ENCODE measurements at regions not wholly inside any gene's neighbourhood (a gene's known extent, or its start where the extent isn't known, plus 50 kb on each side); places are given as distances from the start of the nearest gene placed in this dataset.

DNA sequence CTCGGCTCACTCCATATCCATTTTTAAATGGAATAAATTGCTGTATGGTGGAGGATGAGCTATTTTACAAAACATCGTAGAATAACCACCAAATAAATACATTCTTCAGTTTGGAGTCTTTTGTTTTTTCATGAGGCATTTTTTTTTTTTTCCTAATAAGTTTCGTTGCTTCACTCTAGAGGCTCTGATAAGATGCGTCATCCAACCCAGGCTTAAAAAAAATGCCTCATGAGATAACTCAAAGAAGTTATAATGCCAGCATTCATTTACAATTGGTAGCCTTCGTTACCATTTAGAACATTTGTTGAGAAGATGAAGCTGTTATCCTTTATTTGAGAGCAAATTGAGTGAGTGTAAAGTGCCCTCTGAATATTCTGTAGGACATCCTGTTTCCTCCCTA, 172.2 kb upstream of the CENPE start:
- ChIA-PET CTCF (no interaction called here), POLR2A (no interaction called here)
- Mint-ChIP-seq H3K4me3 (no peak overlapping the region), H3K4me1 (no peaks in the 10 kb centered on the region), H3K27ac (no peak overlapping the region), H3K27me3 (no peaks in the 10 kb centered on the region), H3K36me3 (ENCODE audit: low read depth) (no peaks in the 10 kb centered on the region), H3K9me3 (ENCODE audit: low read depth) (no peaks in the 10 kb centered on the region)
- intact Hi-C loops (cut with DNase I, micrococcal nuclease): no loop called here
- ATAC-seq: no peak
- no peak for DNase-seq

DNA sequence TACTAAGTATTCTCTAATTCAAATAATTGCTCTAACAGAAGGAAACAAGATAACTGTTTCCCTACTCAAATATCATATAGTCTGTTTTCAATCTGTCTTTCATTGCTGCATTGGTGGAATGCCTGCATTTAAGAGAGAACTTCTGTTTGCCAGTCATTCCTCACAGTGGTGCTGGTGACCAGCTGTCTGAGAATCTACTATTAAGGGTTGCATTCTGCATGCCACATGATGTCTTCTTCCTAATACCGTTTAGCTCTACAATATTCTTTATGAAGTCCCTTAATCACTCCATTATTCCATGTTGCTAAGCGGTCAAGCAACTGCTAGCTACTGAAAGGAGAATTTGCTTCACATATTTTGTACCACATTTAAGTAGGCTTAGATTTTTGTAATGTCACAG, 167.1 kb upstream of the CENPE start:
- intact Hi-C loops (cut with DNase I, micrococcal nuclease): no loop called here
- CTCF ChIA-PET: interaction anchor here (0.6 to 0.7 kb wide), 2 partner anchors 39 to 178 kb away, joined by 3 read pairs; no protein-coding TSS in a partner anchor
- H3K27ac Mint-ChIP-seq: no peak overlapping the region
- no peaks in the 10 kb centered on the region for H3K4me1 Mint-ChIP-seq
- peaks cover 8% of the 10 kb centered on the region for H3K9me3 Mint-ChIP-seq (ENCODE audit: low read depth)
- no peak for DNase-seq
- no peaks in the 10 kb centered on the region for H3K36me3 Mint-ChIP-seq (ENCODE audit: low read depth)
- H3K4me3 Mint-ChIP-seq: no peak overlapping the region
- ATAC-seq: no peak
- H3K27me3 Mint-ChIP-seq: no peaks in the 10 kb centered on the region
- POLR2A ChIA-PET: interaction anchor here (0.6 kb wide), 1 partner anchor 68 kb away, joined by 4 read pairs; no protein-coding TSS in a partner anchor

DNA sequence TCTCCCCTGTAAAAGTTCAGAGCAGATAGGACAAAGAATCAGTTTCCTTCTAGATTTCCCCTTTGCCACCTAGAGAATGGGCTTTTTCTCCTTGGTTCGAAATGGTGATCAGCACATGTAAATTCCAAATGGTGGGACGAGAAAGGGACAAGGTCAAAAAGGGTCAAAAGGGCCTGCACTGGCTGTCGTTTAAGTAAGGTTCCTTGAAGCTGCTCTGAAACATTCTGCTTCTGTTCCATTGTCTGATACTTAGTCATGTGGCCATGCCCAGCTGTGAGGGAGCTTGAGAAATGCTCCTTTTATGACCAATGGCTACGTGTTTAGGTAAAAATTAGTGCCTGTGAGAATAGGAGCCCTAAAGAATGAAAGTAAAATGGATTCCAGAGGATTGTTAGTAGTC, 165.9 kb upstream of the CENPE start:
- peaks cover 13% of the 10 kb centered on the region for H3K9me3 Mint-ChIP-seq (ENCODE audit: low read depth)
- no peak for DNase-seq
- ATAC-seq: no peak

DNA sequence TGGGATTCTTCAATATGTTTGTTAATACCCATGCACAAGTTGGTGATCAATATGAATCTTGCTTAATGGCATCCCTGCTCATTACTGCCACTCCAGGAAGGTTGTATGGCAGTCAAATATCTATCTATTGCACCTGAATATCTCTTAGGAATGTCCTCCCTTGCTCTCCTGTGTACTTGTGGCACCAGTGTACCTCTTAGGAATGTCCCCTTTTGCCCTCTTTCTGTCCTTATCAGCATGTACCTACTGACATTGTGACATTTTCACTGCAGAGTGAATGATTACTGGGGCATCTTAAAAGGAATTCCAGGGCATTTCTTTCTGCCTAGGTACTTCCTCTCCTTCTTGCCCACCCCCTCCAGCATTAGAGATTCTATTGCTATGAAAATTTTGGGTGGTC, 163.8 kb upstream of the CENPE start:
- no peaks in the 10 kb centered on the region for H3K4me1 Mint-ChIP-seq
- ATAC-seq (no peak), DNase-seq (no peak)
- intact Hi-C loops (cut with DNase I, micrococcal nuclease): no loop called here
- no peaks in the 10 kb centered on the region for H3K36me3 Mint-ChIP-seq (ENCODE audit: low read depth)
- H3K9me3 Mint-ChIP-seq (ENCODE audit: low read depth): peaks cover 13% of the 10 kb centered on the region
- CTCF ChIA-PET: no interaction called here
- H3K27me3 Mint-ChIP-seq: no peaks in the 10 kb centered on the region
- H3K4me3 Mint-ChIP-seq: no peak overlapping the region
- H3K27ac Mint-ChIP-seq: no peak overlapping the region
- POLR2A ChIA-PET: no interaction called here

More for the DNA sequence above, 165.9 kb upstream of the CENPE start:
- no peaks in the 10 kb centered on the region for H3K4me1 Mint-ChIP-seq
- no peaks in the 10 kb centered on the region for H3K36me3 Mint-ChIP-seq (ENCODE audit: low read depth)
- intact Hi-C loops (cut with DNase I, micrococcal nuclease): no loop called here
- ChIA-PET CTCF (no interaction called here), POLR2A (no interaction called here)
- no peak overlapping the region for H3K27ac Mint-ChIP-seq
- no peak overlapping the region for H3K4me3 Mint-ChIP-seq
- H3K27me3 Mint-ChIP-seq: no peaks in the 10 kb centered on the region

DNA sequence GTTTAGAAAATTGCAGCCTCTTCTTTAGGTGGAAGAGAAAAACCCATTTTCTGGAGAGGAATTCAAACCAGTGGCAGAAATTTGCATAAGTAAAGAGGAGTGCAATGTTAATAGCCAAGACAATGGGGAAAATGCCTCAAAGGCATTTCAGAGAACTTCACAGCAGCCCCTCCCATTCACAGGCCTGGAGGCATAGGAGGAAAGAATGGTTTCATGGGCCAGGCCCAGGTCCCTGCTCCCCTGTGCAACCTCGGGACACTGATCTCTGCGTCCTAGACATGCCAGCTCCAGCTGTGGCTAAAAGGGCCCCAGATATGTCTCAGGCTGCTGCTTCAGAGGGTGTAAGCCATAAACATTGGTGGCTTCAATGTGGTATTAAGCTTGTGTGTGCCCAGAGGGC, 161.8 kb upstream of the CENPE start:
- no peaks in the 10 kb centered on the region for H3K4me1 Mint-ChIP-seq
- ATAC-seq (no peak), DNase-seq (no peak)
- no peak overlapping the region for H3K27ac Mint-ChIP-seq
- no peaks in the 10 kb centered on the region for H3K36me3 Mint-ChIP-seq (ENCODE audit: low read depth)
- ChIA-PET POLR2A (no interaction called here), CTCF (no interaction called here)
- H3K9me3 Mint-ChIP-seq (ENCODE audit: low read depth): peaks cover 13% of the 10 kb centered on the region
- H3K4me3 Mint-ChIP-seq: no peak overlapping the region
- intact Hi-C loops (cut with DNase I, micrococcal nuclease): no loop called here
- H3K27me3 Mint-ChIP-seq: no peaks in the 10 kb centered on the region

DNA sequence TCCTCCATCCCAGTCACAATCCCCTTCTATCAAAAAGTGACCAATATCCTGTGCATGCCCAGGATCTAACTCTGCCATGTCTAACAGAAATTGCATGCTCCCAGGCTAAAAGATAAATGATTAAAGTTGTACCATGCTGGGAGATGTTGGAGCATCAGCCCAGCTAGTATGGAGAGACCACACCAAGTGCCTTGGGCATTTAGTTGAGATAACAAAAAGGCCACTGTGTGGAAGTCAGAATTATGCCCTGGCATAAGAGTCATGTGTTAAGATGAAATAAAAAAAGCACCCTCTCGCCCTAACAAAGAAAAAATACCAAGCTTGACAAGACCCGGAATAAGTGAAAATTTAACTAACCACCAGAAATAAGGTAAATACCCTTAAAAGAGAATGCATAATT, 155.9 kb upstream of the CENPE start:
- no peak overlapping the region for H3K27ac Mint-ChIP-seq
- H3K9me3 Mint-ChIP-seq (ENCODE audit: low read depth): no peaks in the 10 kb centered on the region
- H3K4me1 Mint-ChIP-seq: no peaks in the 10 kb centered on the region
- no peak for DNase-seq
- no peak overlapping the region for H3K4me3 Mint-ChIP-seq
- no peaks in the 10 kb centered on the region for H3K36me3 Mint-ChIP-seq (ENCODE audit: low read depth)
- no peak for ATAC-seq
- ChIA-PET POLR2A (no interaction called here), CTCF (no interaction called here)
- H3K27me3 Mint-ChIP-seq: no peaks in the 10 kb centered on the region
- intact Hi-C loops (cut with DNase I, micrococcal nuclease): no loop called here

DNA sequence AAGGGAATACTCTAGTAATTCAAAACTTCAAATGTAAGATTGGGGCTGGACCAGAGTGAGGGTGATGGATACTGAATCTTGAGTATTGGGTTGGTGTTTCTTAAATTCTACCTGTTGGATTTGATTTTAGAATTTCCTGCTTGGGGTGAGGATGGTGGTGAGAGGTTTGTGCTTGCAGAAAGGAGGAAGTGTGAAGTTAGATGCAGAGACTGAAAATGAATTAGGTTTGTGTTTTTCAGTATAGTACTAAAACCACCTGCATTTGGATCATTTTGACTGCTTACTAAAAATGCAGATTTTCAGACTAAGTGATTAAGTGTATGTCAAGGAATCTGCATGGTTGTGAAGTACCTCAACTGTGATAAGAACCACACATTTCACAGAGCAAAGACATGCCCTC, 131.5 kb upstream of the CENPE start:
- Mint-ChIP-seq H3K36me3 (ENCODE audit: low read depth) (no peaks in the 10 kb centered on the region), H3K4me1 (no peaks in the 10 kb centered on the region), H3K27ac (no peak overlapping the region), H3K9me3 (ENCODE audit: low read depth) (peaks cover 2% of the 10 kb centered on the region), H3K27me3 (peaks cover 4% of the 10 kb centered on the region), H3K4me3 (no peak overlapping the region)
- POLR2A ChIA-PET: no interaction called here
- ATAC-seq: no peak
- intact Hi-C loops (cut with DNase I, micrococcal nuclease): loop anchor here in 1 of 2 experiments (1.0 kb wide), 1 partner anchor 51 kb away; no protein-coding TSS in a partner anchor
- no peak for DNase-seq
- CTCF ChIA-PET: no interaction called here

DNA sequence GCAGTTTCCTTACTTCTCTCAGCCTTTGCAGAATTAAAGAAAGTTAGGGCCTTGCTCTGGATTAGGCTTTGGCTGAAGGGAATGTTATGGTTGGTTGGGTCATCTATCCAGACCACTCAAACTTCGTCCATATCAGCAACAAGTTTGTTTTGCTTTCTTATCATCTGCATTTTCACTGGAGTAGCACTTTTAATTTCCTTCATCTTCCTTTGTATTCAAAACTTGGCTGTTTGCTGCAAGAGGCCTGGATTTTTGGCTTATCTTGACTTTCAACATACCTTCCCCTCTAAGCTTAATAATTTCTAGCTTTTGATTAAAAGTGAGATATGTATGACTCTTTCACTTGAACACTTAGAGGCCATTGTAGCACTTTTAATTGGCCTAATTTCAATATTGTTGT, 126.7 kb upstream of the CENPE start:
- ChIA-PET POLR2A (no interaction called here), CTCF (no interaction called here)
- Mint-ChIP-seq H3K4me1 (no peaks in the 10 kb centered on the region), H3K4me3 (no peak overlapping the region), H3K27ac (no peak overlapping the region), H3K9me3 (ENCODE audit: low read depth) (no peaks in the 10 kb centered on the region), H3K36me3 (ENCODE audit: low read depth) (no peaks in the 10 kb centered on the region), H3K27me3 (peaks cover 4% of the 10 kb centered on the region)
- ATAC-seq (no peak), DNase-seq (no peak)
- intact Hi-C loops (cut with DNase I, micrococcal nuclease): no loop called here

DNA sequence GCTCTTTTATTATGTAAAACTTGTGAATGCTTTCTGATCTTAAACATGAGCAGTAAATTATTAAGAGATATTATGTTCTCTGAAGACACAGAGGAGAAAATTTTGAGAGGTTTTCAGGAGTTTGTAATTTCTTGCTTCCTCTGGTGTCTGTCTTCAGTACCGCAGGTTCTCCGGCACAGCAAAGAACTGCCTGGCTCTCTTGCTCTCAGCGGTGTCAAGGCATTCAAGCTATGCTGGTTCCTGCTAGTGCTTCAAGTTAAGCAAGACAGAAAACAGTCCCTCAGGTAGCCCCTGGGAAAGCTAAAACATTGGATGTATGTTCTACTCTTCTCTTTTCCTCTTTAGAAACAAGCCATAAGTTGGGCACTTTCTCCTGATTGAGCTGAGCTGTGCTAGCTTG, 120.2 kb upstream of the CENPE start:
- ChIA-PET POLR2A (no interaction called here), CTCF (interaction anchor here (0.6 kb wide), 1 partner anchor 9 kb away, joined by 6 read pairs; no protein-coding TSS in a partner anchor)
- DNase-seq: no peak
- H3K36me3 Mint-ChIP-seq (ENCODE audit: low read depth): no peaks in the 10 kb centered on the region
- H3K27me3 Mint-ChIP-seq: no peaks in the 10 kb centered on the region
- intact Hi-C loops (cut with DNase I, micrococcal nuclease): no loop called here
- H3K9me3 Mint-ChIP-seq (ENCODE audit: low read depth): peaks cover 6% of the 10 kb centered on the region
- H3K27ac Mint-ChIP-seq: no peak overlapping the region
- H3K4me3 Mint-ChIP-seq: no peak overlapping the region
- ATAC-seq: no peak
- no peaks in the 10 kb centered on the region for H3K4me1 Mint-ChIP-seq

DNA sequence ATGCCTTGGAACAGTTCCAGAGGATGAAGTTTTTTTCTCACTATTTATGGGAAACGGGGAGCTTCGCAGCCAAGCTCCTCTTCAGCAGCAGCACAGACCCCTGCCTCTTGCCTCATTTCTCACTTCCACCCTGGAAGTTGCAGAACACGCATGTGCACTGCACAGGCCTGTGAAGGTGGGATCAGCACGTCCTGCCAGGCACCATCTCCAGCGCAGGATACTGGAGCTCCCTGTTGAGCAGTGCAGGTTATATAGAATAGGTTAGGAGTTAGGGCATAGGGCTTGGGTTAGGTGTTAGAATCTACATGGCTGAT, 110.1 kb upstream of the CENPE start:
- H3K27me3 Mint-ChIP-seq: no peaks in the 10 kb centered on the region
- no peak overlapping the region for H3K4me3 Mint-ChIP-seq
- no peaks in the 10 kb centered on the region for H3K36me3 Mint-ChIP-seq (ENCODE audit: low read depth)
- intact Hi-C loops (cut with DNase I, micrococcal nuclease): no loop called here
- POLR2A ChIA-PET: no interaction called here
- DNase-seq: no peak
- CTCF ChIA-PET: no interaction called here
- no peak for ATAC-seq
- H3K9me3 Mint-ChIP-seq (ENCODE audit: low read depth): no peaks in the 10 kb centered on the region
- no peaks in the 10 kb centered on the region for H3K4me1 Mint-ChIP-seq
- no peak overlapping the region for H3K27ac Mint-ChIP-seq

DNA sequence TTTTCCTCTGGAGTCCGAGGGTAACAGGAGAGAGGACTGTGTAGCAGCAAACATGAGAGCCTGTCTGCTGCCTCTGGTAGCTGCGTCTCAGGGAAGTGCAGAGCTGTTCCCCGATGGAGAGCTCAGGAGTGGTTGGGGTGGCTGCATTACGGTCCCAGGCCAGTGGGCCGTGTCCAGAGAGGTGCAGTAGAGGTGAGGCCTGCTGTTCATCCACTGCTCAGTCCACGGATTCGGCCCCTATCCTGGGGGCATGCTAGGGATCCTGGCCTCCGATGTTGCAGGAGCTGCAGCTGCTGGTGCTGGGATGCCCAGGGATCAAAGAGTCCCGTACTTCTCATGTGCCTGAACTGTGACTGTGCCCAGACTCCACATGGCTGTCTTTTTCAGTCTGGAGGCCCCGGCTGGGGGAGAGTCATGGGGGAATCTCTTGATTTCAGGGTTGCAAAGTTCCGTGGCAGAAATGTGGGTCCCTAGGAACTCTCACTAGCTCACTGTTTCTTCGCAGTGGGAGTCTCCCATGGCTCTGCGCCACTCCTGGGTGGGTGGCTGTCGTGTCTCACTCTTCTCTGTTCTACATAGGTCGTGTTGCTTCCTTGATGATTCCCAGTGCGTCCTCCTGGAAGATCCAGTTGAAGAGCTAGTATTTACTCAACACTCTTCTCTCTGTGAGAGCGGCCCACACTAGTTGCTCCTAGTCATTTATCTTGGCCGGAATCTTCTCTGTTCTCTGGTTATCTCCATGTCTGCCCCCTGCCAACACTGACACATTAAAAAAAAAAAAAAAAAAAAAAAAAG, 109.5 kb upstream of the CENPE start:
- Mint-ChIP-seq H3K27me3 (no peaks in the 10 kb centered on the region), H3K9me3 (ENCODE audit: low read depth) (no peaks in the 10 kb centered on the region), H3K36me3 (ENCODE audit: low read depth) (no peaks in the 10 kb centered on the region), H3K4me3 (no peak overlapping the region), H3K27ac (no peak overlapping the region), H3K4me1 (no peaks in the 10 kb centered on the region)
- DNase-seq (no peak), ATAC-seq (no peak)
- ChIA-PET POLR2A (no interaction called here), CTCF (no interaction called here)
- intact Hi-C loops (cut with DNase I, micrococcal nuclease): no loop called here

DNA sequence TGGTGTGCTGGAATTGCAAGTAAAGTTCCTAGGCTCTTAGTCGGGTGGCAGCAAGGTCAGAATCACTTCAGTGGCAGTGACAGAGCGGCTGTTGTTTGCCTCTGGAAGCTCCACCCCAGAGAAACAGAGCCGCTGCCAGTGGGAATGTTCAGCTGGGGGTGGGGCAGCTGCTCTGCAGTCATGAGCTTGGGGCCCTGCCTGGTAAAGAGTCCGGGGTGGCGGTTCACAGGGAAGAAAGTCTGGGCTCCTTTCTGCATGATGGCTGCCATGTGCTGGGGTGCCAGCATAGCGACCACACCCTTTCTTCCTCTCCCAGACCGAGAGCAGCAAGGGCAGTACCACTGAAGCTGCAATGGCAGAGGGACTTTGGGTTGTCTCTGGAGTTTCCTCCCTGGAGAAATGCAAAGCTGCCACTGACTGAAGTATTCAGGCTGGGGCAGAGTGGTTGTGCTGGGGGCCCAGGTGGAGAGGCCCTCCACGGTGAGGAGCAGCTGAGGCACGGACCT, 108.8 kb upstream of the CENPE start:
- no peaks in the 10 kb centered on the region for H3K4me1 Mint-ChIP-seq
- ATAC-seq: no peak
- POLR2A ChIA-PET: no interaction called here
- intact Hi-C loops (cut with DNase I, micrococcal nuclease): no loop called here
- H3K9me3 Mint-ChIP-seq (ENCODE audit: low read depth): no peaks in the 10 kb centered on the region
- no peaks in the 10 kb centered on the region for H3K36me3 Mint-ChIP-seq (ENCODE audit: low read depth)
- no peak for DNase-seq
- no peak overlapping the region for H3K4me3 Mint-ChIP-seq
- CTCF ChIA-PET: no interaction called here
- no peak overlapping the region for H3K27ac Mint-ChIP-seq
- H3K27me3 Mint-ChIP-seq: no peaks in the 10 kb centered on the region

DNA sequence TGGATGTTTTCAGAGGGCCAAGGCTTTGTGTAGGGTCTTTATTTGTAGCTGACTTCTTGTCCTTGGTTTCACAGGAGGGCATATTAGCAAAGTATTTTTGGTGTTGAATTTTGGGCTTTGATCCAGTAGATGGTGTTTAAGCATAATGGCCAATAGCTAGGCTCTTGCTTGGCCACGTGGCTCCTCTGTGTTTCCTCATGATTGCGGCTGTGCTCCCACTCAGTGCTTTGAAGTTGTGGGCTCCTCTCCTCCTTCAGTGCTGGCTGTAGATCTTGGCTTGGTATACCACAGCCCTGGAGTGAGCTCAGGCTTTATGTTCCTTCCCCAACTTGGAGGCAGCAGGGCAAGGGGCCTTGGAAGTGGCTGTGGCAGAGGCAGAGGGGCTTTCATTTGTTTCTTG, 107.2 kb upstream of the CENPE start:
- no peak overlapping the region for H3K4me3 Mint-ChIP-seq
- no peak overlapping the region for H3K27ac Mint-ChIP-seq
- no peaks in the 10 kb centered on the region for H3K36me3 Mint-ChIP-seq (ENCODE audit: low read depth)
- H3K9me3 Mint-ChIP-seq (ENCODE audit: low read depth): no peaks in the 10 kb centered on the region
- ChIA-PET POLR2A (no interaction called here), CTCF (no interaction called here)
- no peak for DNase-seq
- no peaks in the 10 kb centered on the region for H3K4me1 Mint-ChIP-seq
- intact Hi-C loops (cut with DNase I, micrococcal nuclease): no loop called here
- H3K27me3 Mint-ChIP-seq: no peaks in the 10 kb centered on the region
- ATAC-seq: no peak

Measured in activated CD4-positive, alpha-beta T cell treated with anti-CD3 and anti-CD28 coated beads for 36 hours (primary cell).